ENCODE measurements at regions not wholly inside any gene's neighbourhood (a gene's known extent, or its start where the extent isn't known, plus 50 kb on each side); places are given as distances from the start of the nearest gene placed in this dataset.

DNA sequence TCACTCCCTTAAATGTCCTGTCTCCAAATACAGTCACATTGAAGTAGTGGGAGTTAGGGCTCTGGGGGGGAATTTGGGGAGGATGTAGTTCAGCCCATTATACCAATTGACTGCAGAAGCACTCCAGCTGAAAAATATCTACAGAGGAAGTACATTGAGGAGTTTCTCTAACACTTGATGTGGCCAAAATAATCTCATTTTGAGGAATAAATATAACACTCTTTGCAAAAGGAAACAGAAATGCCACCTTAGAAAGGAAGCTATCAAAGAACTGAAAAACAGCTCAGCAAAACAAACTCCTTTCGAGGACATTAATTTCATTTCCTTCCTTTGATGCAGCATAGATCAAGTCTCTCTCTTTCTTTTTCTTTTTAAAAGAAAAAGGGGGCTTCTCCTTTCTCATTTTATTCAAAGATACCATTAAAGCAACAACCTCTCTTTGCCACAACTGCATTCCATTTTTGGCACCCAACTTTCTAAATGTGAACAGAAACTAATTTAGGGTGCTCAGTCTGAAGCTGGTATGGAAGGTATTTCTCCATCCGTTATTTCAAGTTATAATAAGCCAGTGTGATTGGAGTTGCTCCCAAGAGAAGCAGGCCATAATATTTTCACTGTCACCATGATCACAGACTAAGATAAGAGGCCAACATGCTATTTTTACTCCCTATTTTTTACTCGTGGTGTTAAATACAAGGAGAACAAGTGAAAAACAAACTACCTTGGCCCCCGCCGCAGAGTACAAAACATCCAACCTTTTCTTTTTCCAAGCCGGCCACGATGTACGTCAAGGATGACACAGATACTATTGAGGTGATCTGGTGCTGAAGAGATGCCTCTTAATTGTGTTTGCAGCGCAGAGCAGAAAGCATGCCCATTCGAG lies 230.4 kb upstream of the GATB start:
- TF ChIP-seq EZH2 (IDR thresholded peaks at IDR 0.05; ENCODE audit: borderline replicate concordance, insufficient read depth, low read depth, low read length, poor library complexity, severe bottlenecking): no peak
- TF ChIP-seq, protein P1, sequence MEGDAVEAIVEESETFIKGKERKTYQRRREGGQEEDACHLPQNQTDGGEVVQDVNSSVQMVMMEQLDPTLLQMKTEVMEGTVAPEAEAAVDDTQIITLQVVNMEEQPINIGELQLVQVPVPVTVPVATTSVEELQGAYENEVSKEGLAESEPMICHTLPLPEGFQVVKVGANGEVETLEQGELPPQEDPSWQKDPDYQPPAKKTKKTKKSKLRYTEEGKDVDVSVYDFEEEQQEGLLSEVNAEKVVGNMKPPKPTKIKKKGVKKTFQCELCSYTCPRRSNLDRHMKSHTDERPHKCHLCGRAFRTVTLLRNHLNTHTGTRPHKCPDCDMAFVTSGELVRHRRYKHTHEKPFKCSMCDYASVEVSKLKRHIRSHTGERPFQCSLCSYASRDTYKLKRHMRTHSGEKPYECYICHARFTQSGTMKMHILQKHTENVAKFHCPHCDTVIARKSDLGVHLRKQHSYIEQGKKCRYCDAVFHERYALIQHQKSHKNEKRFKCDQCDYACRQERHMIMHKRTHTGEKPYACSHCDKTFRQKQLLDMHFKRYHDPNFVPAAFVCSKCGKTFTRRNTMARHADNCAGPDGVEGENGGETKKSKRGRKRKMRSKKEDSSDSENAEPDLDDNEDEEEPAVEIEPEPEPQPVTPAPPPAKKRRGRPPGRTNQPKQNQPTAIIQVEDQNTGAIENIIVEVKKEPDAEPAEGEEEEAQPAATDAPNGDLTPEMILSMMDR (IDR thresholded peaks at IDR 0.05): no peak

Data from B cell (primary cell).